ENCODE measurements at regions not wholly inside any gene's neighbourhood (a gene's known extent, or its start where the extent isn't known, plus 50 kb on each side); places are given as distances from the start of the nearest gene placed in this dataset.
"Not testable (repeated sequence)": the region's sequence is repeated elsewhere in the genome, so short reads cannot be mapped to it uniquely, and the experiment has no call there.

- in situ Hi-C loops (cut with HindIII; ENCODE audit: low pct_unique_long_range_greater_than_20kb, low sequenced_read_pairs) = no loop called here
- TF ChIP-seq JUND (IDR thresholded peaks at IDR 0.05; ENCODE audit: low read depth) = no peak
- DNase-seq (ENCODE audit: low read depth in 1 of 2, low spot score in 1 of 2) = no peak
These were observed 228.4 kb downstream of the FAT3 start for GRCh38 chr11:92453055-92453454.

DNA sequence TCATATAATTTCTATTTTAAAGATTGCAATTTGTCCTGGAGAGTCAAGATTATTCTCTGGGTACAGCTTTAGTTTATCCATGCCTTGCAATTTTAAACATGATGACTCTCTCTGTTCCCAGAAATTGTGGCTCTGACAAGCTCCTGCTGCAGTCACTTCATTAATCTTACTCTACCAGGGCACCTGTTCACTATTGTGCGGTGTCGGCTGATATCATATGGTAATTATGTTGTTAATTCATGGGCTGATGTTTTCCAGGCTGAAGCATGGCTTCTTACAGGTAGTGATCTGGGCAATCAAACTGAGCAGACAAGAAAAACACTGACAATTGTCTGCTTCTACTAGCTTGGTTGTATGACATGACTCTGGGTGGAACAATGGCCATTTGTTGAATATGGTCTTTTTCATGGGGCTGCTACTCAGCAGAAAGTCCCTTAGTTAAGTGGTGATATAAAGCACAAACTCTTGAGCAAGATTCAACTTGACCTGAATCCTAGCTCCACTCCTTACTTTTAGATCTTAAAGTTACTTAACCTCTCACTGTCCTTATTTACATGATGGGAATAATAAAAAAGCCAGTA, 230.7 kb downstream of the FAT3 start:
- no peak for DNase-seq (ENCODE audit: low read depth in 1 of 2, low spot score in 1 of 2)
- no peak for TF ChIP-seq JUND (IDR thresholded peaks at IDR 0.05; ENCODE audit: low read depth)
- in situ Hi-C loops (cut with HindIII; ENCODE audit: low pct_unique_long_range_greater_than_20kb, low sequenced_read_pairs) = no loop called here

DNA sequence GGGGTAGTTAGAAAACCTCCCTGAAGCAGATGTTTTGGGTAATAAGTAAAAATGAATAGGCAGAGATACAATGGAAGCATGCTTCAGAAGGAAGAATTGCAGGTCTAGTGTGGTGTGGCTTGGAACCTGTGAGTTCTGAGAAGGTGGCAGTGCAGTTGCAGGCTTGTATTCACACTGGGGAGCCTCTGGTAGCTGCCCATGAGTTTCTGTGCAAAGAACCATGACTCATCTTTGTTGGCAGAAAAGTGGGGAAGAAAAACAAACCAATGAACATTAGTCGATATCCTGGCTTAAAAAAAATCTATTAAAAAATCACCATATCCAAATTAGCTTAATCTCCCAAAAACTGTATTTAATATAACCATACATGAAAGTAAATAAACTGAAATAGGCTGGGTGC, 232.6 kb downstream of the FAT3 start:
- in situ Hi-C loops (cut with HindIII; ENCODE audit: low pct_unique_long_range_greater_than_20kb, low sequenced_read_pairs) = no loop called here
- DNase-seq (ENCODE audit: low read depth in 1 of 2, low spot score in 1 of 2) = no peak
- no peak for TF ChIP-seq JUND (IDR thresholded peaks at IDR 0.05; ENCODE audit: low read depth)

- in situ Hi-C loops (cut with HindIII; ENCODE audit: low pct_unique_long_range_greater_than_20kb, low sequenced_read_pairs) = no loop called here
- DNase-seq (ENCODE audit: low read depth in 1 of 2, low spot score in 1 of 2) = no peak
- no peak for TF ChIP-seq JUND (IDR thresholded peaks at IDR 0.05; ENCODE audit: low read depth)
These were observed 233.9 kb downstream of the FAT3 start for GRCh38 chr11:92458486-92458885.

DNA sequence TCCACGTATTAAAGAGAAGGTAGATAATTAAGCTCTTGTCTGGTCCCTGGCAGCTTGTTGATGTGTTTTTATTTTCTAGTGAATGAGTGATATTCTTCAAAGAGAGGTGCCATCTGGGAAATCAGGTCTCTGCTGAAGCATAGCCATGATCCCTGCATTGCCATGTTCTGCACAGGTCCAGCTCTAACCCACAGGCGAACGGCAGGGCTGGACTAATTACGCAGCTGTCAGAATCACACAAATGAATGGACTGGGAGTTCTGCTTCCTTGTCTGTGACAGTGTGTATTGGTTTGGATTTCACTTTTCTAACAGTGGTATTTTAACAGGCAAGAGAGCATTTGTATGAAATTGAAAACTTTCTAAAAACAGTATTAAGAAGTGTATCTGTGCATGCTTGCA, 235.6 kb downstream of the FAT3 start:
- DNase-seq (ENCODE audit: low read depth in 1 of 2, low spot score in 1 of 2) = no peak
- no peak for TF ChIP-seq JUND (IDR thresholded peaks at IDR 0.05; ENCODE audit: low read depth)
- in situ Hi-C loops (cut with HindIII; ENCODE audit: low pct_unique_long_range_greater_than_20kb, low sequenced_read_pairs) = no loop called here

DNA sequence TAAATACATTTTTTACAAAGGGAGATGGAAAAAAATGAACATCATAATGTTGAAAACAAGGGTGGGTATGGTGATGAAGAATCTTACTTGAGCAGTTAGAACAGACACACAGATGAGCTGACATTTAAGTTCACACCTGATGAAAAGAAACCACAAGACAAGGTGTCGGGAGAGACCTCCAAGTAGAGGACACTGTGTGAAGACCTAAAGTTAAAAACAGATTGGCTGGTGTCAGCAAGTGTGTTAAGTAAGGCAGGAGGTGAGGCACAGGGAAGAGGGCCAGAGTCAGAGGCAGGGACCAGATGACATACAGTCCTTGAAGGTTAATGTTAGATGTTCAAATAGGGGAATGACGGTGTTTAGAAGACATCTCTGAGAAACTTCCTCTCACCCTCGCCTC, 236.8 kb downstream of the FAT3 start:
- DNase-seq (ENCODE audit: low read depth in 1 of 2, low spot score in 1 of 2) = no peak
- in situ Hi-C loops (cut with HindIII; ENCODE audit: low pct_unique_long_range_greater_than_20kb, low sequenced_read_pairs) = no loop called here
- no peak for TF ChIP-seq JUND (IDR thresholded peaks at IDR 0.05; ENCODE audit: low read depth)

- DNase-seq (ENCODE audit: low read depth in 1 of 2, low spot score in 1 of 2) = no peak
- no peak for TF ChIP-seq JUND (IDR thresholded peaks at IDR 0.05; ENCODE audit: low read depth)
- in situ Hi-C loops (cut with HindIII; ENCODE audit: low pct_unique_long_range_greater_than_20kb, low sequenced_read_pairs) = no loop called here
These were observed 238.2 kb downstream of the FAT3 start for GRCh38 chr11:92462821-92463220.

DNA sequence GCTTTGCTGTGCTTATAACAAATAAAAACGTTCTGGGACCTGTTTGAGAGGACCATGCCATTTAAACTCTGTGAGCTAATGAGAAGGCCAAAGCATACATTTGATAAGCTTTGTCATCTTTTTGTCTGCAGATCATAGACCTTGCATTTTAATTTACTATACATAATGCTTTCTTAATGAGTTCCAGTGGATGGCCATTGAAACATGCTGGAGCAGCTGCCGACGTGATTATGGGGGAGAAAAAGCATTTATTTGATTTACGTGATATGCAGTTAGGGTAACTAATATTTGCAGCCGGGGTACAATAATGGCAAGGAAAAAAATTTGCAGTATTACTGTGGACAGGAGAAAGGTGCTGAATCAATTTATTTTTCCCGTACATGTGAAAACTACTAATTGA, 240.2 kb downstream of the FAT3 start:
- in situ Hi-C loops (cut with HindIII; ENCODE audit: low pct_unique_long_range_greater_than_20kb, low sequenced_read_pairs) = no loop called here
- no peak for DNase-seq (ENCODE audit: low read depth in 1 of 2, low spot score in 1 of 2)
- TF ChIP-seq JUND (IDR thresholded peaks at IDR 0.05; ENCODE audit: low read depth) = no peak

- DNase-seq (ENCODE audit: low read depth in 1 of 2, low spot score in 1 of 2); in situ Hi-C loops (cut with HindIII; ENCODE audit: low pct_unique_long_range_greater_than_20kb, low sequenced_read_pairs): not testable (repeated sequence)
These were observed 240.8 kb downstream of the FAT3 start for GRCh38 chr11:92465410-92465809.

- in situ Hi-C loops (cut with HindIII; ENCODE audit: low pct_unique_long_range_greater_than_20kb, low sequenced_read_pairs) = no loop called here
- no peak for TF ChIP-seq JUND (IDR thresholded peaks at IDR 0.05; ENCODE audit: low read depth)
- DNase-seq (ENCODE audit: low read depth in 1 of 2, low spot score in 1 of 2) = peak in 1 of 2 experiments; percentile 16
These were observed 249.1 kb downstream of the FAT3 start for GRCh38 chr11:92473736-92474135.

DNA sequence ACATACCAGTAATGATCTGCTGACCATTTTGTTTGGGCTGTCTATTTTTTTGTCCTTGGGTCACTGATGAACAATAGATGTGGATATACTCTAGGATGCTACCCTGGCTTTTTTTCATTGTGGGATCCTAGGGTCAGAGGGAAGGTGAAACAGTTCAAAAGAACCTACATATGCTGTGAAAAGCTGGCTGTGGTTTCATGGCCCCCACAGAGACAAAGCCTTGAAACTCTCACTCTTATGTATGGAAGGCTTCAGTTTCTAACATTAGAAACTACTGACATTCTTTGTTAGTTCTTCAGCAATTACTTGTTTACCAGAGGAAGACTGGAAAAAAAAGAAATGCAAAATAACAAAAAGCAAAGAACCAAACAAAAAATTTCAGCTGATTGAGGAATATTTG, 250.7 kb downstream of the FAT3 start:
- no peak for TF ChIP-seq JUND (IDR thresholded peaks at IDR 0.05; ENCODE audit: low read depth)
- no peak for DNase-seq (ENCODE audit: low read depth in 1 of 2, low spot score in 1 of 2)
- in situ Hi-C loops (cut with HindIII; ENCODE audit: low pct_unique_long_range_greater_than_20kb, low sequenced_read_pairs) = no loop called here

DNA sequence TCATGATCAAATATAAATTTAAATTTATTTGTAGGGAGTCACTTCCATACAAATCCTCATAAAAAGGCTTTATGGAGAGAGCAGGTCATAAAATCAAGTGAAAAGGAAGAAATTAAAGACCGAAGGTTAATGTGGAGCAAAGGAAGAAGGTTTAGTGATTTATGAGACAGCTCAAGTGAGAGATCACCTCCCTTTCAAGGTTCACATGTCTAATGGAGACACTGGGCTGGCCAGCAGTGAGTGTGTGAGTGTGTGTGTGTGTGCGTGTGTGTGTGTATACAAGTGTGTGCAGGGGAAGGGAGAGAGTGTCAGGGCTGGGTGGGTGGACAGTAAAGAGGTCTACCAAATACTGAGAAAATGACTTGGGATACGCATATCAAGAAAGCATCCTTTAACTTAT, 251.2 kb downstream of the FAT3 start:
- in situ Hi-C loops (cut with HindIII; ENCODE audit: low pct_unique_long_range_greater_than_20kb, low sequenced_read_pairs) = no loop called here

DNA sequence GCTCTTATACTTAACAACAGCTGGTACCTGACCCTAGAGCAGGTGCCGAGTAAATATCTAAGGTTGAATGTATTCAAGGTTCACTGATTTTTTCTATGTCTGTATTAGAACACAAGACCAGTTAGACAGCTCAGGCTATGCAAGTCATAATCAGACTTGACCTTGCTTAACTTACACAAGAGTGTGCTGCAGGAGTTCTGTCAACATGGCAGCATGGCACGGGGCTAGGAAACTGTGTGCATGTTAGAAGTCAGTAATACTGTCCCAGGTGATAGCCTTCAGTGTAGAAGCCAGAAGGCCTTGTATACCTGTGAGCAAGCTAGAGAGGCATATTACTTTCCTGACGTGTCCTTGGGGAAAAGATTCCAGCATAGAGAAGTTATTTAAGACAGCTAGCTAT, 253.1 kb downstream of the FAT3 start:
- no peak for TF ChIP-seq JUND (IDR thresholded peaks at IDR 0.05; ENCODE audit: low read depth)
- in situ Hi-C loops (cut with HindIII; ENCODE audit: low pct_unique_long_range_greater_than_20kb, low sequenced_read_pairs) = no loop called here
- DNase-seq (ENCODE audit: low read depth in 1 of 2, low spot score in 1 of 2) = no peak

More for the DNA sequence above, 251.2 kb downstream of the FAT3 start:
- DNase-seq (ENCODE audit: low read depth in 1 of 2, low spot score in 1 of 2) = no peak
- TF ChIP-seq JUND (IDR thresholded peaks at IDR 0.05; ENCODE audit: low read depth) = no peak

GRCh38 chr11:92480499-92480898, 255.9 kb downstream of the FAT3 start:
- no peak for DNase-seq (ENCODE audit: low read depth in 1 of 2, low spot score in 1 of 2)
- TF ChIP-seq JUND (IDR thresholded peaks at IDR 0.05; ENCODE audit: low read depth) = no peak
- in situ Hi-C loops (cut with HindIII; ENCODE audit: low pct_unique_long_range_greater_than_20kb, low sequenced_read_pairs) = no loop called here

Data from T47D (cell line).